Activated CD4-positive, alpha-beta T cell treated with anti-CD3 and anti-CD28 coated beads, Interleukin-2, Interleukin-6, amounts not matched to agents 100 ng/mL and 50 ng/mL, durations not matched to agents 16 hours and 8 hours (primary cell): ENCODE measurements at regions not wholly inside any gene's neighbourhood (a gene's known extent, or its start where the extent isn't known, plus 50 kb on each side); places are given as distances from the start of the nearest gene placed in this dataset.
A peak's percentile ranks its signal among the peaks of the same experiment; 100 is the strongest.

Experiments
- DNase-seq: peaks from one replicate; pipeline ENCODE4 v3.0.0-alpha.2; 2020

- no peak for DNase-seq
These were observed 173.6 kb downstream of the CDC5L start for GRCh38 chr6:44561060-44561623.

GRCh38 chr6:44561832-44562665 is 174.5 kb downstream of the CDC5L start:
- DNase-seq, result no peak

GRCh38 chr6:44563397-44563796 is 175.9 kb downstream of the CDC5L start:
- peak; percentile 17 for DNase-seq

DNA sequence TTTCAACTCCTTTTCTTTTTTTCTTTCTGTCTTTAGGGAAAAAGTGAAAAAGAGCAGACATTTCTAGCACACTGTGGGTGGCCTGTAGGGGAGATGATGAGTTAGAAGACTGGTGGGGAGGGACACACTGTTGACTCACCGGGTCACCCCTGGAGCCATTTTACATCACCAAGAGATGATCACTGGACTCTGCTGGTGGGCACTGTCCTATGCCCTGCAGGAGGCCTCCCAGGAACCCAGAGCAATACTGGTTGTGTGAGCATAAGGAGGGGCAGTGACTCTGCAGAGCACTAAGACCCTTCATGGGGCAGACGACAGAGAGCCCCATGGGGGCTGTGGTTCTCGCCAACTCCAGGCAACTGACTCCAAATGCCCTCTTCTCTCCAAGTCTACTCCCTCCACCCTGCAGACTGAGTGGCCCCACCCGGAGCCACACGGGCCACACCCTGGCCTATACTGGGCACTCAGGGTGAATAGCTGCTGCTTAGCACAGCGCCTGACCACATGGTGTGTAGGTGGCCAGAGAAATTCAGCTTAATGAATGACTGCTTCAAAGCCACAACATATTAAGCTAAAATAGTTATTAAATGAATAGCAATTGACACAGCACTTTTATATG is 177.5 kb downstream of the CDC5L start:
- no peak for DNase-seq

DNA sequence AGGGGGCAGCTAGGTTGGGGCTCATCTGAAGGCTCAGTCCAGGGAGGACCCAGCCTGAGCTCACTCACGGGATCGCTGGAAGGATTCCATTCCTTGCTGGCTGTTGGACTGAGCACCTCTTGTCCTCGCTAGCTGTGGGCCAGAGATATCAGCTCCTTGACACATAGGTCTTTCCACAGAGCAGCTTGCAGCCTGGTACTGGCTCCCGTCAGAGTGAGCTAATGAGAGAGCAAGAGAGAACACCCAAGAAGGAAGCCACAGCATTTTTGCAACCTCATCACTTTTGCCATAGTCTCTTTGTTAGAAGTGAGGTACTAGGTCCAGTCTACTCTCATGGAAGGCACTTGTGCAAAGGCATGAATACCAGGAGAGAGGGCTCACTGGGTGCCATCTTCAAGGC is 179.9 kb downstream of the CDC5L start:
- no peak for DNase-seq

- DNase-seq, result no peak
These were observed 181.6 kb downstream of the CDC5L start for GRCh38 chr6:44569131-44569530.

DNA sequence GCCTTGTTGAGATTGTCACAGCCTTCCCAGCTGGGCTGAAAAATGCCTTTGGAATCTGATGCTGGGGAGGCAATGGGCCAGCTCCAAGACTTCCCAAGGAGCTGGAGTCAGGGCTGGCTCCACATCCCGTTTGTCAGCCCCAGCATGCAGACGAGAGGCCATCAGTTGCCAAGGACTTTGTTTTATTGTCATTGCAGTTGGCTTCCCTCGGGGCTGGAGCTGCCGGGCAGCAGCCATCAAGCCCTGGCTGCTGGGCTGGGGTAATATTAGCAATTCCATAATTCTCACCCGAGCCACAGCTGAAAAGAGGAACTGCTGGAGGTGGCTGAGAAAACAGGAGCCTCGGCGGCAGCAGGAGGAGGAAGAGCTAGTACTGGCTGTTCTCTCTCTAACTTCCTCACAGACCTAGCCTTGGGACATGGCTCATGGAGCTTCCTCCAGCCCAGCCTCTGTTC is 182.5 kb downstream of the CDC5L start:
- no peak for DNase-seq

GRCh38 chr6:44571510-44571909 is 184.0 kb downstream of the CDC5L start:
- no peak for DNase-seq

DNA sequence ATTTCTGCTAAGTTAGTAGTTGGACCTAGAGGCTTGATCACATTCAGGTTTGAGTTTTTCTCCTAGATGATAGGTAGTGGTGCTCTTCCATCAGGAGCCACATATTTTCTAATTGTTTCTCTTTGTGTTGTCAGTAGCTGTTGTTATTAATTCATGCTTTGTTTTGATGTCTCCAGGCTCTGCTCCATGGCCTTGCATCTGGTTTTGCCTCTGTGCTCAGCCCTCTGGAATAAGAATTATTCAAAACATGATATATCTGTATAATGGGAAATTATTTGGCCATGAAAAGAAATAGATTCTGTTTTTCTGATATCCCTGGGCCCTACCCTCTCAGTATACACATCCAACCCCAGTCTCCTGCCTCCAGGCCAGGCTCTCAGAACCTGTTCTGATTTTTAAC is 184.8 kb downstream of the CDC5L start:
- no peak for DNase-seq

GRCh38 chr6:44575644-44576043 is 188.1 kb downstream of the CDC5L start:
- DNase-seq, result no peak

DNA sequence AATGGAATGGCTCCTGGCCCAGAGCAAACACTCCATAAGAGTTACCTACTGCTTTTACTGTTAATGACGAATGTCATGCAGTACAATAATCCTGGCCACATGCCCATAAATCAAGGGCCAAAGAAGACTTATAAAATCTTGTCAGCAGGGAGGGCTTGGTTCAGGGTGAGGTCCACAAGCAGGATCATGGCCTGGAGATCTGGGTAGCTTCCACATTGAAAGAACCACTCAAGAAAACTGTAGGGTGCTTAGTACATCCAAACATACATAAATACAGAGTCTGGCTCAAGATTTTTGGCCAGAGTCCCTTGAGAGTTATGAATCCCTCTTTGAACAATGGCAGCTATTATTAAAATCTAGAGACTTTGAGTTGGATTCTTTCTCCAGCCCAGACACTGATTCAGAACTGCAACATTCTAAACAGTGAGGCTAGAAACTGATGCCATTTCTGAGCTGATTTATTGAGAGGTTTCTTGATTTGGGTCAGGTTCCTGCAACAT is 188.7 kb downstream of the CDC5L start:
- DNase-seq, result no peak

DNA sequence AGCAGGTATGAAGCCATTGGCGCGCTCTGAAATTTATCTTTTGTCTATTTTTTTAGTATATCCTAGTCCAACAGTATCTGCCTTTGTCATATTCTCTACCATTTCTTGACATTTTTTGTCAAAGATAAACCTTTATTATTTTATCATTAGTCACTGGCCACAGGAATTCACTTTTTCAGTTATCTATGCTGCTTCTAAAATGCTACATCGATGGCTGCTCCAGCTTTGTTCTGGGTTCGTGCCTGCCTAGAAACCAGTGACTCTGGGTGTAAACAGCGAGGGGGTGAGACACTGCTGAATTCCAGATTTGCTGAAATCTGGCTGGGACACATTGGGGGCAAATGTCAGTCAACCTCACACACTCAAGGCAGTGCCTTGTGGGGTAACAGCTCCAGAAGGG is 193.4 kb downstream of the CDC5L start:
- no peak for DNase-seq

- no peak for DNase-seq
These were observed 195.4 kb downstream of the CDC5L start for GRCh38 chr6:44582930-44583329.

- DNase-seq, result no peak
These were observed 203.0 kb downstream of the CDC5L start for GRCh38 chr6:44590471-44590870.

GRCh38 chr6:44593539-44593944 is 206.0 kb downstream of the CDC5L start:
- DNase-seq, result peak; percentile 74

GRCh38 chr6:44594481-44594880 is 207.0 kb downstream of the CDC5L start:
- no peak for DNase-seq

DNA sequence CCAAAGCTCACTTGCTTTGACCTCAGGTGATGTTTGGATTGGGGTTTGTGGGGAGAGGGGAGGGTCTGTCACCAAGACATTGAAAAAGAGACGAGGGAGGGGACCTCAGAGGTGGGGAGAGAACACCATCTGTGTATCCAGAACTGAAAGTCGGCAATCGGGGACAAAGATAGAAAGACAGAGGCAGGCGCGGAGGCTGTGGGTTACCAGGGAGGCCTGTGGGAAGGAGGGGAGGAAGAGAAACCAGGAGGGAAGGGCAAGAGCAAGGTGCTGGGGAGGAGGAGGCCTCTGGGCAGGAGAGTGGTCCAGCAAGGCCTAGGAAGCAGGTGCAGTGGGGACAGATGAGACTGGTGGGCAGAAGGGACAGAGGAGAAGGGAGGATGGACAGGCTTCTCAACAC is 211.2 kb downstream of the CDC5L start:
- no peak for DNase-seq

DNA sequence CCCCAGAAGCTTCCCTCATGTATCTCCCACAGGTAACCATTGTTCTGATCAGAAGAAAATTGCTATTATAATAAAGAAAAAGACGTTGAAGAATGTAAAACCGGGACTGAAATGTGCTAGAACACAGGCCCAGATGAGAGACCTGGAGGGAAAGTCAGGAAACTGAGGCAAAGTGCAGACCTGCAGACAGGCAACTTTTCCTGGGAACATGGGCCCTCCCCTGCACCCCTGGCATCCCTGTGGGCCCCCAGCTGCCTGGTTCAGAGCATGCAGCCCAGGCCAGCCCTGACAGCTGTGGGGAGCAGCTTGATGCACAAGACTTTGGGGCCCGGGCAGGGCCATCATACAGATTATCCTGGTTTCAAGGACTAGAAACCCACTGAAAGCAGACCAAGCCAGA is 212.2 kb downstream of the CDC5L start:
- DNase-seq, result no peak

GRCh38 chr6:44603044-44603686 is 215.7 kb downstream of the CDC5L start:
- no peak for DNase-seq

DNA sequence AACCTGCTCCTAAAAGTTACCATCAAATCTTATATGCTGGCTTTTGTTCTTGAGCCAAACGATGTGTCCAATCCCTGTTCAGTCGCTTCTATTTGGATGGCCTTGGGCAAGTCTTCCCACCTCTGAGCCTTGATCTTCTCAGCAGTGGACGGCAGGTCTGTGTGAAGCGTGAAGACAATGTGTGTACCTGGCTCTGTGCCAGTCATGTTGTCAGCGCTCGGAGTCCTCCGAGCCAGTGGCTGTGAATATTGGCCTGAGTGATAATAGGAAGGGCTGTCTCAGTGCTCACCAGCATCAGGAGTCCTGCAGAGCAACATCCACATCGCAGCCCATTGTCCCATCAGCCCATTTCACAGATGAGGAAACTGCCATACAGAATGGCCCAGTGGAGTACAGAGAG is 219.0 kb downstream of the CDC5L start:
- no peak for DNase-seq

DNA sequence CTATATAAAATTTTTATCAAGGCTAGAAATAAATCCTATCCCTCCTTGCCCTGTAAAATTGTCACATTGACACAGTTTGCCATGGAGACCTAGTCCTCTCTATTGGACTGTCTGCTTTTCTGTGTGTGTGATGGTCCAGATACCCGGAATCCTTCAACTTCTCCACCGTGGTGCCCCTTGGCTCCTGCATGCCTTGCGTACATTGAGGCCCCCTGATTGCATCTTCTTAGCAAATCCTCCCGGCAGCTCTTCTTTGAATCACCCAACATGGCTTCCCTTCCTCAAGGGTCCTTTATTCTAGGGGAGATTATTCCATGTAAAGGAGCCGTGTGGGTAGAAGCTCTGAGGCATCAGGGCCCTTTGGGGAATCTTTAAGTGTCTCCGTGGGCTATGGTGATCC is 219.5 kb downstream of the CDC5L start:
- DNase-seq, result no peak

DNA sequence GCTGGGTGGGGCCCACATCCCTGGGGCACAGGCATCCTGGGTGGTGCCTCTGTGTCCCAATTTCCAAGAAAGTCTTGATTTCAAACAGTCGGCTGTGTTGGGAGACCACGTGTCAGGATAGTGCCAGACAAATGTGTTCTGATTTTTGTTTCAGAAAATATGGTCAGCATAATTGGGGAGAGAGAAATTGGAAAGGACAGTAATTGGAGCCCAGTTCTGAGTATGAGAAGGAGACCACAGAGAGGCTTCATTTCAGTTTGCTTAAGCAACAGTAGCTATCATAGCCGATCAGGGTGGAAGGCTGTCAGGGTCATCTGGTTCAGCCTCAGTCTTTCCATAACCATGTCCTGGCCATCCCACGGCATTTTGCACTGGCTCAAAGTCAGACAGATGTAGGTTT is 220.7 kb downstream of the CDC5L start:
- no peak for DNase-seq

DNA sequence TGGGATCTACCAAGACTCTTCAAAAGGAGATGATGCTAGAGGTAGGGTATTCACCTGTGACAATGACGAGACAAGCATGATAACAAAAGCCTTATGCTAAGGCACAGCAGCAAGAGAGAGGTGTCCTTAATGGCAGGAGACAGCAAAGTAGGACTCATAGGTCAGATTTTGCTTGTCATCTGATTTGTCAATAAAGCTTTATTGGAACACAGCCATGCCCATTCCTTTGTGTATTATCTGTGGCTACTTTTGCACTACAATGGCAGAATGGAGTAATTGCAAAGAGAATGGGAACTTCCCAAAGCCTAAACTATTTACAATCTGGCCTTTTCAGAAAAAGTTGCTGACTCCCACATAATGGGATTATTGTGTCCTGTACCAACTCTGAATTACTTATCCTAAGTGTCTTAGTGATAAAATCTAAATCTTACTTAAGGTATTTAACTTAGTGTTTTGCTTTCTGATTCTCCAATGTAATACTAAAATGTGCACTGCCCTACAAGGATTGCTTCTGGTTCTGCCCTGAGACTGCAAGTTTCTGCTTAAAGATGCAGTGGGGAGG is 221.6 kb downstream of the CDC5L start:
- no peak for DNase-seq
